SK-N-SH (cell line): ENCODE measurements at regions not wholly inside any gene's neighbourhood (a gene's known extent, or its start where the extent isn't known, plus 50 kb on each side); places are given as distances from the start of the nearest gene placed in this dataset.

Experiments
- CTCF ChIP-seq: fragments of 200-600 bp; sonication (generic); IDR thresholded peaks from 2 replicates; pipeline ENCODE4 v1.6.1; 2017; ENCODE audit warnings: antibody characterized with exemption, mild to moderate bottlenecking, moderate library complexity
- EZH2phosphoT487 ChIP-seq: fragments of 200-600 bp; sonication (generic); IDR thresholded peaks from 2 replicates; pipeline ENCODE4 v1.6.1; 2017; ENCODE audit warnings: low read depth, mixed run types, mild to moderate bottlenecking, antibody characterized with exemption, moderate library complexity, borderline replicate concordance
- JUND ChIP-seq: IDR thresholded peaks from 2 replicates; pipeline ENCODE4 v1.4.0; 2012
- MAX ChIP-seq: IDR thresholded peaks from 2 replicates; pipeline ENCODE4 v1.4.0; 2012; ENCODE audit warnings: low read depth
- NRF1 ChIP-seq: IDR thresholded peaks from 2 replicates; pipeline ENCODE4 v1.6.1; 2012; ENCODE audit warnings: low read depth, mild to moderate bottlenecking, low read length
- POLR2AphosphoS5 ChIP-seq: IDR thresholded peaks from 2 replicates; pipeline ENCODE4 v1.6.1; 2012; ENCODE audit warnings: low read depth, low read length
- RAD21 ChIP-seq: IDR thresholded peaks from 2 replicates; pipeline ENCODE4 v1.6.1; 2012; ENCODE audit warnings: mild to moderate bottlenecking, low read length
- RCOR1 ChIP-seq: fragments of 150-350 bp; IDR thresholded peaks from 2 replicates; pipeline ENCODE4 v1.6.1; 2017; ENCODE audit warnings: antibody characterized with exemption, low read length
- REST ChIP-seq: IDR thresholded peaks from 2 replicates; pipeline ENCODE4 v1.6.1; 2012; ENCODE audit warnings: mild to moderate bottlenecking, low read depth, low read length, moderate library complexity
- RXRA ChIP-seq: IDR thresholded peaks from 2 replicates; pipeline ENCODE4 v1.4.0; 2012; ENCODE audit warnings: low read depth, mild to moderate bottlenecking, borderline replicate concordance
- SMC3 ChIP-seq: IDR thresholded peaks from 2 replicates; pipeline ENCODE4 v1.6.1; 2012; ENCODE audit warnings: low read depth, low read length, improper control_type of control experiment
- TEAD4 ChIP-seq: IDR thresholded peaks from 2 replicates; pipeline ENCODE4 v1.4.0; 2012; ENCODE audit warnings: mild to moderate bottlenecking, borderline replicate concordance; ENCODE audit not compliant: insufficient read depth
- USF1 ChIP-seq: IDR thresholded peaks from 2 replicates; pipeline ENCODE4 v1.4.0; 2012; ENCODE audit warnings: low read depth, borderline replicate concordance
- YY1 ChIP-seq: IDR thresholded peaks from 2 replicates; pipeline ENCODE4 v1.4.0; 2012; ENCODE audit warnings: low read depth, mild to moderate bottlenecking

- TF ChIP-seq CTCF, result no peak
- no peak for TF ChIP-seq POLR2AphosphoS5
- TF ChIP-seq REST, result no peak
- TF ChIP-seq USF1, result no peak
- no peak for TF ChIP-seq SMC3
- TF ChIP-seq TEAD4, result no peak
- TF ChIP-seq JUND, result no peak
- no peak for TF ChIP-seq RXRA
- TF ChIP-seq MAX, result no peak
- no peak for TF ChIP-seq NRF1
- TF ChIP-seq EZH2phosphoT487, result no peak
- TF ChIP-seq RAD21, result no peak
- TF ChIP-seq YY1, result no peak
- TF ChIP-seq RCOR1, result no peak
These were observed 769.6 kb upstream of the ALG10B start for GRCh38 chr12:37546901-37547475.
